Glomerular visceral epithelial cell (primary cell): ENCODE measurements at regions not wholly inside any gene's neighbourhood (a gene's known extent, or its start where the extent isn't known, plus 50 kb on each side); places are given as distances from the start of the nearest gene placed in this dataset.
"Not testable (repeated sequence)": the region's sequence is repeated elsewhere in the genome, so short reads cannot be mapped to it uniquely, and the experiment has no call there.

Experiments
- DNase-seq: peaks from one replicate; pipeline ENCODE4 v3.0.0-alpha.2; 2016; ENCODE audit errors: extremely low spot score

- no peak for DNase-seq
Measured at GRCh38 chr20:12455148-12455547, 537.5 kb downstream of the BTBD3 start.

- DNase-seq = no peak
Measured at GRCh38 chr20:12458241-12458640, 540.5 kb downstream of the BTBD3 start.

- DNase-seq = no peak
Measured at GRCh38 chr20:12464036-12464435, 544.7 kb upstream of the SPTLC3 start.

- DNase-seq = no peak
Measured at GRCh38 chr20:12466915-12467314, 541.9 kb upstream of the SPTLC3 start.

GRCh38 chr20:12467758-12468157 is 541.0 kb upstream of the SPTLC3 start:
- DNase-seq = no peak

- DNase-seq = no peak
Measured at GRCh38 chr20:12482661-12483060, 526.1 kb upstream of the SPTLC3 start.

- DNase-seq = no peak
Measured at GRCh38 chr20:12502443-12502842, 506.3 kb upstream of the SPTLC3 start.

- DNase-seq = no peak
Measured at GRCh38 chr20:12504779-12505178, 504.0 kb upstream of the SPTLC3 start.

GRCh38 chr20:12511499-12511898 is 497.3 kb upstream of the SPTLC3 start:
- no peak for DNase-seq

GRCh38 chr20:12512755-12513154 is 496.0 kb upstream of the SPTLC3 start:
- no peak for DNase-seq

- DNase-seq = no peak
Measured at GRCh38 chr20:12528104-12528503, 480.7 kb upstream of the SPTLC3 start.

GRCh38 chr20:12528591-12529041 is 480.2 kb upstream of the SPTLC3 start:
- no peak for DNase-seq

GRCh38 chr20:12531626-12532025 is 477.1 kb upstream of the SPTLC3 start:
- DNase-seq = no peak

- DNase-seq = no peak
Measured at GRCh38 chr20:12535316-12535715, 473.5 kb upstream of the SPTLC3 start.

GRCh38 chr20:12535770-12536169 is 473.0 kb upstream of the SPTLC3 start:
- no peak for DNase-seq

GRCh38 chr20:12554426-12554825 is 454.3 kb upstream of the SPTLC3 start:
- no peak for DNase-seq

- DNase-seq = no peak
Measured at GRCh38 chr20:12555369-12555768, 453.4 kb upstream of the SPTLC3 start.

GRCh38 chr20:12555849-12556248 is 452.9 kb upstream of the SPTLC3 start:
- DNase-seq = not testable (repeated sequence)

GRCh38 chr20:12557224-12557623 is 451.5 kb upstream of the SPTLC3 start:
- no peak for DNase-seq

- DNase-seq = no peak
Measured at GRCh38 chr20:12564979-12565378, 443.8 kb upstream of the SPTLC3 start.

- DNase-seq = no peak
Measured at GRCh38 chr20:12566596-12566995, 442.2 kb upstream of the SPTLC3 start.

- no peak for DNase-seq
Measured at GRCh38 chr20:12570371-12570770, 438.4 kb upstream of the SPTLC3 start.

GRCh38 chr20:12573442-12573841 is 435.3 kb upstream of the SPTLC3 start:
- no peak for DNase-seq

- DNase-seq = no peak
Measured at GRCh38 chr20:12575352-12576095, 433.2 kb upstream of the SPTLC3 start.
